CD4-positive, alpha-beta T cell treated with Interleukin-4 for 4 hours (primary cell): ENCODE measurements at regions not wholly inside any gene's neighbourhood (a gene's known extent, or its start where the extent isn't known, plus 50 kb on each side); places are given as distances from the start of the nearest gene placed in this dataset.

Source experiments
- DNase-seq: peaks from one replicate; pipeline ENCODE4 v3.0.0-alpha.2; 2020

DNA sequence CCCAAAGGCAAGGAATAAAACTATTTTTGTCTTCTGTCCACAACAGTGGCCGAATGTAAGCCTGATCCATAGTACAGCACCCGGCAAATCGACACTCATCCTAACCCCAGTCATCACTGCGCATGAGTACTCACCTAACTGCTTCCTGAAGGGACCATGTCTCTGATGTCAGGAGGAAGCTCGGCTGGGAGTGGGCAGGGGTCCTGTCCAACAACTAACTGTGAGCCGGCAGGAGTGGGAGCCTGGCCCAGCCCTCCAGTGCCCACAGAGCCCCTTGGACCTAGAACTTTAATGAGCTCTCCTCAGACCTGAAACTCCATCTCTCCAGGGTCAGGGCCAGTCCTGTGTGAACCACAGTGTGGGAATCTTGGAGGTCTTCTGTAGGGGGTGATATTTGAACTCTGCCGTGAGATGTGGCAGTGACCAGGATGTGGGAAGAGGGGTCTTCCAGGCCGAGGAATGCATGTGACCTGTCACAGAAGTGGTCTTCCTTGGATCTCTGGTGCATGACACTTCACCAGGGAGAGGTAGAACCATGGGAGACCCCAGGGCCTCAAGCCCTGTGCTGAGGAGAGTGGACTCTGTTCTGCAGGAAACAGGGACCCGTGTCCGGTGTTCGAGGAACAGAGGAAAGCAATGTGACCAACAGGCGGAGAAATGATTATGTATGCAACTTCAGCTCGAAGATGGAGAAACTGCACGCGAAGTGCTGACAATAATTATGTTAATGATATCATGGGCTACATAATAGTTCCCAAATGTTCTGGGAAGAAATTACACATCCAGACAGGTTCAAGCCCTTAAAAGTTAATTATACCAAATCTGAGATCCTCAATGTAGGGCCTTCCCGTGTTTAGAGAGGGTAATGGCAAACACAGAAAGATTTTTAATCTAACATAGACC is 240.1 kb upstream of the HDAC4 start:
- no peak for DNase-seq

DNA sequence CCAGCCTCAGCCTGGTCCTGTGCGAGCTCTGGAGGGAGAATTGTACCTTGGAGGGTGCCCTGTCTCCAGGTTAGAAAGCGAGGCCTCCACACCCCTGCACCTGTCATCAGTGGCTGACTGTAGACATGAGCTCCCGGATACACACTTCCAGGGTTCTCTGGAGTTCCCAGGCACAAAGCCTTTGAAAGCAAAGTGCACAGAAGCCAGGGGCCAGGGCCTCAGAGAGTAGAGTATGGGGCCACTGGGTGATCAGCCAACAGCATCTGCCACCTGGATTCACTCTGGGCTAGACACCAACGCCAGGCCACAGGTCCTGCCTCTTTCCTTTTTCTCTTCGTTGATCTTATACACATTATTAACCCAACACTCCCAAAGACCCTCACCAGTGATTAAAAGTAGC is 239.4 kb upstream of the HDAC4 start:
- no peak for DNase-seq

DNA sequence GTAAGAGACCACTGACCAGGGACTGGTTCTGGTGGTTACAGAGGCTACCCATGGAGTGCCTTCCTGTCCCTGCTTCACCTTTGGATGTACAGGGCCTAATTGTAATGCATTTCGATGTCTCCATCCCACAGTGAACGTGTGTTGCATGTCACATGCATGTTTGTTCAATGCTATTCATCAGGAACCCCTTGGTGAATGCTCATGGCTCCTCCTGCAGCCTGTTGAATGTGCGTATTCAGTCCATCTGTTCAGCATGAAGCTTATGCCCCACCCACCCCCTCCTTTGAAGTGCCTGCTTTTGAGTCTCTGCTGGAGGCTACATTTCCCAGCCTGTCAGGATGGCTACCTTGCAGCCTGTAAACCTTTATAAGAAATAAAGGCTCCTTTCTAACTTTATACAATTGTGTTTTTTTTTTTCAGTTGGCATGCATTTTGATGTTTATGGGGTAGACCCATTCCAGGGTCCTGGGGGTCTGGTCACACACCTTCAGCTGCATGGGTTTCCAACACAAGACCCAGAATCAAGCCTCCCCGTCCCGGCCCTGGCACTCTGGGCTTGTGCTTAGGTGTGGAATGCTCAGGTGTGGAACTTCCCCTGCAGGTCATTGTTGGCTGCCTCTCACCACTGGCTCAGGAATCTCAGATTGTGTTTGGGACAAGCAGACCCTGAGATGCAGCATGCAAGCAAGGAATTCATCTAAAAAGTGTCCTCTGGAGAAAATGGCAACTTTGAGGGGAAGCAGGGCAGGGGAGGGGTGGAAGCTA is 238.8 kb upstream of the HDAC4 start:
- DNase-seq, result no peak

GRCh38 chr2:239638376-239638775 is 237.6 kb upstream of the HDAC4 start:
- no peak for DNase-seq

DNA sequence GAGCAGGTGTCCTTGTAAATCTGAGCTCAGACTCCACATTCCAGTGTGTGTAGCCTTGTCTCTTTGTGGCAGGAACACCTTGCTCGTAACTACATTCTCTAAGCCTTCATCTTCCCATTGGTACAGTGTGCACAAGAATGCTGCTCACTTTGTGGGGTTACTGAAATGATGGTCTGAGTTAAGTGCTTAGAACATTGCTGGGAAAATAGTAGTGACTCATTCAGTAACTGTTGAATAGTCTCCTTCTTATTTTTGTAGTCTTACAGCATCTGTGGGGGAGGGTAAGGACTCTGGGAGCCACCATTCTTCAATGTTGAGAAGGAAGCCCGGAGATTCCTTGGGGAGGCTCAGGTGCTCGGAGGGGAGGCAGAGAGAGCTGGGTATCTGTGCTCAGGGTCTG is 236.0 kb upstream of the HDAC4 start:
- no peak for DNase-seq

- DNase-seq, result no peak
Observed at GRCh38 chr2:239634769-239635168, 233.9 kb upstream of the HDAC4 start.

- DNase-seq, result no peak
Observed at GRCh38 chr2:239630618-239631286, 229.9 kb upstream of the HDAC4 start.

GRCh38 chr2:239629926-239630617 is 229.3 kb upstream of the HDAC4 start:
- no peak for DNase-seq

- no peak for DNase-seq
Observed at GRCh38 chr2:239626961-239627592, 226.3 kb upstream of the HDAC4 start.

DNA sequence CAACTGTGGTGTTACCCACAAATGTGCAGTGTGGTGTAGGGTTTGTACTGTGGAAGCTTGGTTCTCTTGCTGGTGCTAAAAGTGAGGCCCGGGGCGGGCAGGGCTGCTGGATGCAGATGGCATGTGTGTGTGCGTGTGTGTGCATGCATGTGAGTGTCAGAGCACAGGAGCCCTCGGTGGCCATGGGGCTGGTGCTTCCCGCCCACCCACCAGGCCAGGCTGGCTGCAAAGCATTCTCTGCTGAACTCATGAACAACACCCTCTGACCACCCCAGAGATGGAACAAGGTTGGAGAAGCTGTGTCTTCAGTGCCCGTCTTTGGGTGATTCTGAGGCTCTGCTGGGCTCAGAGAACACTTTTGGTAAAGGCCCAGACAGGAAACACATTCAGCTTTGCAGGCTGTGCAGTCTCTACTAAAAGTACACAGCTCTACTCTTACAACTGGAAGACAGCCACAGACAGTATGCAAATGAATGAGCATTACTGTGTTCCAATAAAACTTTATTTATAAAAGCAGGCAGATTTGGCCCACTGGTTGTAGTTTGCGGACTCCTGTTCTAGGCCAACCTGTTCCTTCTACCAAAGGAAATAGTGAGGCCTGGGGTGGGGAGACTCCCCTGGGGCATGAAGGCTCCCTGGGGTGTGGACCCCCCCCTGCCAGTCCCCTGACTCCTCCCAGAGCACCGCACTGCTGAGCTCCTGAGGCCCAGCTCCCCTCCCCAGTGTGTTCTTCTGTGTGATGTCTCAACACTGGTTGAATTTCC is 225.3 kb upstream of the HDAC4 start:
- peak; percentile 30 for DNase-seq

DNA sequence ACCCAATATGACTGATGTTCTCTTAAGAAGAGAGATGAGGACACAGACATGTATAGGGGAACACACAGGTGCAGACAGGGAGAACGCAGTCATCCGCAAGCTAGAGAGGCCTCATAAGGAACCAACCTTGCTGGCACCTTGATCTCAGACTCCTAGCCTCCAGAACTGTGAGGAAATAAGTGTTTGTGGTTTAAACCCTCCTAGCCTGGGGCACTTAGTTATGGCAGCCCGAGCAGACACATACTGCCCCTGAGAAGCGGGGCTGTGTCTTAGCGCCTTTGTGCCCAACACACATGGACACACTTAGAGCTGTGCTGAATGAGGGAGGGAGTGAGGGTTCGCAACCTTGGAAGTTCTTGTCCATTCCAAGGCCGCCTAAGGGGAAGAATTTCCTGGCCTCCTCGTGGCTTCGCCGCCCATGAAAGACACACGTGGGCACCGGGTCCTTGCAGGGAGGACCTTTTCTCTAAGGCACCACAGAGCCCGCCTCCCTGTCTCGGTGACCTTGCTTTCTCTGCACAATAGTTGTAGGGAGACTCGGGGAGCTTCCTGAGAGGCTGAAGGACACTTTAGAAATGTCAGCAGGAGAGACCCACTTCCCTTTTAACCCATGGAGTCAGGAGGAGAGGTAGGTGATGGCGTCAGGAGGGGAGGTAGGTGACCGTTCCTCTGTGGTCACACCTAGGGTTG is 224.5 kb upstream of the HDAC4 start:
- no peak for DNase-seq

- no peak for DNase-seq
Observed at GRCh38 chr2:239621611-239622010, 220.8 kb upstream of the HDAC4 start.

GRCh38 chr2:239619369-239619768 is 218.5 kb upstream of the HDAC4 start:
- no peak for DNase-seq

GRCh38 chr2:239616729-239617128 is 215.9 kb upstream of the HDAC4 start:
- no peak for DNase-seq

GRCh38 chr2:239612133-239612532 is 211.3 kb upstream of the HDAC4 start:
- DNase-seq, result no peak

DNA sequence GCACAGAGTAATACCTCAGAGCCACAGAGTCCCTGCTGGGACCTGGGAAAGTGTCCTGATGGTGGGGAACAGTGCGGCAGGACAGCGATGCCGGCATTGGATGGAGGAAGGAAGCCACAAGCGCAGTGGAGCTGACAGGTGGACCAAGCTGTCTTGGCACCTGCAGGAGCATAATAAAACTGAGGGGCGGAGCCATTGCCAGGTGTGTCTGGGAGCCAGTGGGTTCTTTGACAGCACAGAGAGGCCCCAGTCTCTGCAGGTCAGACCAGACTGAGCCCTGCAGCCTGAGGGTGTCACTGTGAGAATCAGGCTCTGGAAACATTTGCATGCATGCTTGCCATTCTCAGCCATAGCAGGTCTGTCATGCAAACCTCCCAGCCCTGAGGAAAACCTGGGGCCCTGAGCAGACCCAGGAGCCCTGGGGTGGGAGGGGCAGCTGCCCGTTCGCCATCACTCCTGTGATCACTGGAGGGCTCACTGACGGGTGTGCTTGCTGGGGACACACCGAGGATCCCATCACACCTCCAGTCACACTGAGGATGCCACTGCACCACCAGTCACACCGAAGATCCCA is 210.5 kb upstream of the HDAC4 start:
- DNase-seq, result no peak

DNA sequence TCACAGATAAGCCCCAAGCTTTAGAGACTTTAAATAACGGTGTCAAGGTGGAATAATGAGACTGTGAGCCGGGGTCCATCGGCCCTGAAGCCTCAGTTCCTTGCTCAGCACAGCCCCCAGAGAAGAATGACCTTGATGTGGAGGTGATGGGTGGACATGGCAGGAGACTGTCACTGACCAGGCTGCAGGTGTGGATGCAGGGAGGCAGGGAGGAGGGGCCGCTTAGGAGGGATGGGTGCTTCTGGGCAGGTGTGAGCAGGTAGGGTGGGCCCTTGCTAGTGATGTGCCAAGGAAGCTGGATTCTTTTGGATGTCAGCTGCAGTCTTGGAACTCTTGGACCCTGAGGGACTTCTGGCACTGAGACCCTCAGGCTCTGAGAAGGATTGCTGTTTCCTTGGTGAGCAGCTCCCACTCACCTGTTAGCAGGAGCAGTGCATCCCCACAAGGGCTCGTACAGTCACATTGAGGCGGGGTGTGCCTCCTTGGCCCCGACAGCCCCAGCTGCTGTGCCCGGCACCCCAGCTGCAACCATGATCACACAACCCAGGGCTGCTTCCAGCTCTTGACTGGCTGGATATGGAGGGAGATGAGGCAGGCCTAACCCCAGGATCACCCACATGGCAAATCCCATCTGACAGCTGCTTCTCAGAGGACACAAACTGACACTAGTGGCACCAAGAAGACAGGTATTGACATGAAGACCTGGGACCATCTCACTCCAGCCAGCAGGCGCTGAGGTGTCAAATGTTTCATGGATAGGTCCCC is 209.8 kb upstream of the HDAC4 start:
- no peak for DNase-seq

GRCh38 chr2:239609607-239610310 is 208.9 kb upstream of the HDAC4 start:
- DNase-seq, result peak; percentile 22

- no peak for DNase-seq
Observed at GRCh38 chr2:239609162-239609561, 208.3 kb upstream of the HDAC4 start.
